WTC11 (cell line): ENCODE measurements at regions not wholly inside any gene's neighbourhood (a gene's known extent, or its start where the extent isn't known, plus 50 kb on each side); places are given as distances from the start of the nearest gene placed in this dataset.

Source experiments
- AFF4 ChIP-seq: sonication (generic); formaldehyde crosslinking; IDR thresholded peaks from 2 replicates; pipeline ENCODE4 v1.8.1; 2023; ENCODE audit warnings: mild to moderate bottlenecking, missing genetic modification reagents, borderline replicate concordance
- CBFB ChIP-seq: sonication (generic); formaldehyde crosslinking; IDR thresholded peaks from 2 replicates; pipeline ENCODE4 v1.8.1; 2022; ENCODE audit warnings: mild to moderate bottlenecking, low read depth, missing genetic modification reagents
- CTCF ChIP-seq: fragments of 200-600 bp; IDR thresholded peaks from 2 replicates; pipeline ENCODE4 v1.8.0; 2022; ENCODE audit warnings: antibody characterized with exemption
- ETV6 ChIP-seq: sonication (generic); formaldehyde crosslinking; IDR thresholded peaks from 2 replicates; pipeline ENCODE4 v1.8.1; 2022; ENCODE audit warnings: mild to moderate bottlenecking, missing genetic modification reagents
- IRF1 ChIP-seq: sonication (generic); formaldehyde crosslinking; IDR thresholded peaks from 2 replicates; pipeline ENCODE4 v1.8.0; 2023; ENCODE audit warnings: missing genetic modification reagents
- MAX ChIP-seq: sonication (generic); formaldehyde crosslinking; IDR thresholded peaks from 2 replicates; pipeline ENCODE4 v1.8.0; 2022; ENCODE audit warnings: mild to moderate bottlenecking, missing genetic modification reagents
- SMAD3 ChIP-seq: sonication (generic); formaldehyde crosslinking; IDR thresholded peaks from 2 replicates; pipeline ENCODE4 v1.8.0; 2022; ENCODE audit warnings: missing genetic modification reagents, mild to moderate bottlenecking, borderline replicate concordance
- ZBTB21 ChIP-seq: sonication (generic); formaldehyde crosslinking; IDR thresholded peaks from 2 replicates; pipeline ENCODE4 v1.8.1; 2023; ENCODE audit warnings: mild to moderate bottlenecking, missing genetic modification reagents, borderline replicate concordance
- TF ChIP-seq, protein P1 (sequence below): sonication (generic); formaldehyde crosslinking; IDR thresholded peaks from 2 replicates; pipeline ENCODE4 v1.8.1; 2023; ENCODE audit warnings: mild to moderate bottlenecking, missing genetic modification reagents, moderate library complexity
- TF ChIP-seq, protein P2 (sequence below): sonication (generic); formaldehyde crosslinking; IDR thresholded peaks from 2 replicates; pipeline ENCODE4 v1.8.1; 2023; ENCODE audit warnings: mild to moderate bottlenecking, moderate library complexity, missing genetic modification reagents

GRCh38 chr10:84087202-84087601 lies 52.1 kb upstream of the GHITM start:
- TF ChIP-seq CTCF (no peak), CBFB (no peak), MAX (CRISPR knock-in tag) (no peak), AFF4 (no peak), IRF1 (CRISPR knock-in tag) (no peak), SMAD3 (CRISPR knock-in tag) (no peak), ZBTB21 (CRISPR knock-in tag) (no peak), ETV6 (no peak)
- TF ChIP-seq, protein P1, sequence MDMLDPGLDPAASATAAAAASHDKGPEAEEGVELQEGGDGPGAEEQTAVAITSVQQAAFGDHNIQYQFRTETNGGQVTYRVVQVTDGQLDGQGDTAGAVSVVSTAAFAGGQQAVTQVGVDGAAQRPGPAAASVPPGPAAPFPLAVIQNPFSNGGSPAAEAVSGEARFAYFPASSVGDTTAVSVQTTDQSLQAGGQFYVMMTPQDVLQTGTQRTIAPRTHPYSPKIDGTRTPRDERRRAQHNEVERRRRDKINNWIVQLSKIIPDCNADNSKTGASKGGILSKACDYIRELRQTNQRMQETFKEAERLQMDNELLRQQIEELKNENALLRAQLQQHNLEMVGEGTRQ (CRISPR knock-in tag): no peak
- TF ChIP-seq, protein P2, sequence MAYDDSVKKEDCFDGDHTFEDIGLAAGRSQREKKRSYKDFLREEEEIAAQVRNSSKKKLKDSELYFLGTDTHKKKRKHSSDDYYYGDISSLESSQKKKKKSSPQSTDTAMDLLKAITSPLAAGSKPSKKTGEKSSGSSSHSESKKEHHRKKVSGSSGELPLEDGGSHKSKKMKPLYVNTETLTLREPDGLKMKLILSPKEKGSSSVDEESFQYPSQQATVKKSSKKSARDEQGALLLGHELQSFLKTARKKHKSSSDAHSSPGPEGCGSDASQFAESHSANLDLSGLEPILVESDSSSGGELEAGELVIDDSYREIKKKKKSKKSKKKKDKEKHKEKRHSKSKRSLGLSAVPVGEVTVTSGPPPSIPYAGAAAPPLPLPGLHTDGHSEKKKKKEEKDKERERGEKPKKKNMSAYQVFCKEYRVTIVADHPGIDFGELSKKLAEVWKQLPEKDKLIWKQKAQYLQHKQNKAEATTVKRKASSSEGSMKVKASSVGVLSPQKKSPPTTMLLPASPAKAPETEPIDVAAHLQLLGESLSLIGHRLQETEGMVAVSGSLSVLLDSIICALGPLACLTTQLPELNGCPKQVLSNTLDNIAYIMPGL (CRISPR knock-in tag): no peak
